CD14-positive monocyte (primary cell): ENCODE measurements at regions not wholly inside any gene's neighbourhood (a gene's known extent, or its start where the extent isn't known, plus 50 kb on each side); places are given as distances from the start of the nearest gene placed in this dataset.

Experiments
- DNase-seq, 3 donors: peaks; one replicate each; pipeline ENCODE4 v3.0.0-alpha.2; 2011 to 2022
- H2AFZ ChIP-seq: 2 replicates; pipeline ENCODE4 v1.6.0; 2012; ENCODE audit warnings: mild to moderate bottlenecking, low read depth, low read length, inconsistent platforms; ENCODE audit not compliant: insufficient read depth, poor library complexity, severe bottlenecking
- H3K27ac ChIP-seq, 2 donors: 1 replicate in 1 of 2; 2 replicates in 1 of 2; pipeline ENCODE4 v1.5.1; 2012 to 2013; ENCODE audit warnings: low read length in 2 of 2, control low read depth in 1 of 2, inconsistent platforms in 1 of 2, low read depth in 1 of 2, mild to moderate bottlenecking in 1 of 2
- H3K27me3 ChIP-seq, 2 donors: one replicate each; pipeline versions ENCODE4 v1.6.0 to v1.6.1; 2011 to 2013; ENCODE audit warnings: low read length in 2 of 2; ENCODE audit not compliant: control insufficient read depth in 2 of 2, insufficient read depth in 2 of 2
- H3K36me3 ChIP-seq, 2 donors: replicated peaks in 1 of 2; 1 replicate in 1 of 2; 2 replicates in 1 of 2; pipeline versions ENCODE4 v1.5.1 to v1.6.1; 2012 to 2013; ENCODE audit warnings: low read length in 2 of 2, control low read depth in 1 of 2, inconsistent platforms in 1 of 2, mild to moderate bottlenecking in 1 of 2; ENCODE audit not compliant: insufficient read depth in 2 of 2, control insufficient read depth in 1 of 2
- H3K4me1 ChIP-seq, 2 donors: 1 replicate in 1 of 2; 2 replicates in 1 of 2; pipeline versions ENCODE4 v1.5.1 to v1.6.1; 2012 to 2013; ENCODE audit warnings: low read length in 2 of 2, control low read depth in 1 of 2, inconsistent platforms in 1 of 2, mild to moderate bottlenecking in 1 of 2, moderate library complexity in 1 of 2; ENCODE audit not compliant: insufficient read depth in 2 of 2, control insufficient read depth in 1 of 2
- H3K4me2 ChIP-seq: replicated peaks from 2 replicates; pipeline ENCODE3; 2012; ENCODE audit warnings: low read length, moderate library complexity, mild to moderate bottlenecking; ENCODE audit not compliant: poor library complexity, severe bottlenecking; ENCODE audit errors: extremely low read depth
- H3K4me3 ChIP-seq, 3 experiments: fragments of 200-600 bp in 1 of 3; sonication (generic) in 1 of 3; replicated peaks in 1 of 3; 1 replicate in 2 of 3; 2 replicates in 1 of 3; pipeline ENCODE4 v1.5.1; 2011 to 2013; ENCODE audit warnings: low read length in 3 of 3, mild to moderate bottlenecking in 3 of 3, control low read depth in 2 of 3, low read depth in 2 of 3, inconsistent platforms in 1 of 3, moderate library complexity in 1 of 3
- H3K79me2 ChIP-seq: 2 replicates; pipeline ENCODE4 v1.6.0; 2012; ENCODE audit warnings: mild to moderate bottlenecking, control low read depth, inconsistent platforms, low read length, moderate library complexity; ENCODE audit not compliant: insufficient read depth
- H3K9ac ChIP-seq: 2 replicates; pipeline ENCODE4 v1.6.0; 2017; ENCODE audit warnings: low read length, mild to moderate bottlenecking; ENCODE audit not compliant: insufficient read depth, poor library complexity, severe bottlenecking
- H3K9me3 ChIP-seq, 2 donors: replicated peaks in 1 of 2; 1 replicate in 1 of 2; 2 replicates in 1 of 2; pipeline versions ENCODE4 v1.5.1 to v1.6.1; 2012 to 2013; ENCODE audit warnings: low read length in 2 of 2, control low read depth in 1 of 2; ENCODE audit not compliant: control insufficient read depth in 1 of 2, insufficient read depth in 1 of 2
- H4K20me1 ChIP-seq: 2 replicates; pipeline ENCODE4 v1.6.0; 2012; ENCODE audit warnings: mild to moderate bottlenecking, low read length, control low read depth, moderate library complexity; ENCODE audit not compliant: insufficient read depth
- H3K27ac Mint-ChIP-seq, 7 donors: one replicate each; pipeline ENCODE4 v1.8.0; 2020; ENCODE audit warnings: mild to moderate bottlenecking in 7 of 7, mixed read lengths in 7 of 7, moderate library complexity in 6 of 7, inconsistent platforms in 2 of 7
- H3K27me3 Mint-ChIP-seq, 3 donors: one replicate each; pipeline ENCODE4 v1.8.0; 2021 to 2022; ENCODE audit warnings: low read depth in 3 of 3, mild to moderate bottlenecking in 3 of 3, mixed read lengths in 3 of 3, moderate library complexity in 3 of 3, inconsistent platforms in 1 of 3
- H3K36me3 Mint-ChIP-seq, 2 donors: one replicate each; pipeline ENCODE4 v1.8.0; 2020; ENCODE audit warnings: mixed read lengths in 2 of 2, inconsistent platforms in 1 of 2, mild to moderate bottlenecking in 1 of 2
- H3K4me1 Mint-ChIP-seq: one replicate; pipeline ENCODE4 v1.8.0; 2020; ENCODE audit warnings: mild to moderate bottlenecking, mixed read lengths
- H3K4me3 Mint-ChIP-seq, 2 donors: one replicate each; pipeline ENCODE4 v1.8.0; 2020; ENCODE audit warnings: mild to moderate bottlenecking in 2 of 2, mixed read lengths in 2 of 2, moderate library complexity in 1 of 2
- H3K9me3 Mint-ChIP-seq, 7 donors: one replicate each; pipeline ENCODE4 v1.8.0; 2020 to 2022; ENCODE audit warnings: mixed read lengths in 7 of 7, mild to moderate bottlenecking in 6 of 7, moderate library complexity in 6 of 7, inconsistent platforms in 2 of 7
- WGBS: methylation state at CpG from one replicate; pipeline ENCODE4 v1.1.5; 2013; ENCODE audit warnings: missing lambda C conversion rate; ENCODE audit not compliant: insufficient coverage; 5-methylcytosine and 5-hydroxymethylcytosine counted together
- intact Hi-C, 2 donors: fragments of 100-400 bp; cut with micrococcal nuclease; formaldehyde crosslinking; loops; one replicate each; pipeline versions ENCODE4 v1.15.0 to v1.15.1; 2023
- TF ChIP-seq, protein P1 (sequence below): fragments of 200-600 bp; IDR thresholded peaks from one replicate; pipeline ENCODE4 v1.8.0; 2022; ENCODE audit warnings: antibody characterized with exemption, mild to moderate bottlenecking

DNA sequence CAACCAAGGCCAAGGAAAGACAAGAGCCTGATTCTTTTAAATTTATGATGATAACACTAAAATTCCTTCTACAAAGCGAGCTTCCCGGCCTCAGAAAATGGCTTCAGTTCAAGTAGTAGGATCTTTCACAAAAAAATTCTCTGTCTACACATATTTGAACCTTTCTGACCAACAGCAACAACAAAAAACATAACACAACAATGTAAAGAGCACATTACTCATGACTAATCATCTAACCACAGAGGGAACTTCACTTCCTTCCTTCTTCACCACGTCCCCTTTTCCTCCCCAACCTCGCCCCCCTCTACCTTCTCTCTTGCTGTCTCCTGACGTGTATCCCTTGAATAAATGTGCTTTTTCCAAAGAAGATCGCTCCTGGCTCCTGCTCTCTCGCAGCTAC lies 228.2 kb downstream of the MYLK4 start:
- Histone ChIP-seq H3K4me3 (peak overlapping the region in 1 of 3 experiments; percentile 28), H3K79me2 (no peaks in the 10 kb centered on the region), H2AFZ (no peak overlapping the region), H3K9me3 (peaks cover 37% of the 10 kb centered on the region in 2 donors), H3K4me2 (peak overlapping the region; percentile 37), H3K27me3 (peaks cover 35 to 47% of the 10 kb centered on the region in 2 donors), H3K4me1 (peaks cover 16 to 26% of the 10 kb centered on the region in 2 donors), H3K9ac (no peak overlapping the region), H3K36me3 (peaks cover 0 to 7% of the 10 kb centered on the region in 2 donors), H4K20me1 (no peaks in the 10 kb centered on the region), H3K27ac (no peak overlapping the region)
- Mint-ChIP-seq H3K36me3 (peaks cover 8 to 12% of the 10 kb centered on the region in 2 donors), H3K27me3 (peaks cover 49 to 66% (median 52%) of the 10 kb centered on the region in 3 donors), H3K27ac (peak overlapping the region in 5 of 7 donors; percentile 18 to 85 (median 79)), H3K9me3 (peaks cover 21 to 54% (median 45%) of the 10 kb centered on the region in 7 donors), H3K4me1 (peaks cover 20% of the 10 kb centered on the region), H3K4me3 (peak overlapping the region in 1 of 2 donors; percentile 74)
- WGBS = 13% methylated on average over 3 of the region's 7 CpGs
- peak; percentile 68 to 86 (median 81) for DNase-seq
- intact Hi-C loops = no loop called here
- TF ChIP-seq, protein P1, sequence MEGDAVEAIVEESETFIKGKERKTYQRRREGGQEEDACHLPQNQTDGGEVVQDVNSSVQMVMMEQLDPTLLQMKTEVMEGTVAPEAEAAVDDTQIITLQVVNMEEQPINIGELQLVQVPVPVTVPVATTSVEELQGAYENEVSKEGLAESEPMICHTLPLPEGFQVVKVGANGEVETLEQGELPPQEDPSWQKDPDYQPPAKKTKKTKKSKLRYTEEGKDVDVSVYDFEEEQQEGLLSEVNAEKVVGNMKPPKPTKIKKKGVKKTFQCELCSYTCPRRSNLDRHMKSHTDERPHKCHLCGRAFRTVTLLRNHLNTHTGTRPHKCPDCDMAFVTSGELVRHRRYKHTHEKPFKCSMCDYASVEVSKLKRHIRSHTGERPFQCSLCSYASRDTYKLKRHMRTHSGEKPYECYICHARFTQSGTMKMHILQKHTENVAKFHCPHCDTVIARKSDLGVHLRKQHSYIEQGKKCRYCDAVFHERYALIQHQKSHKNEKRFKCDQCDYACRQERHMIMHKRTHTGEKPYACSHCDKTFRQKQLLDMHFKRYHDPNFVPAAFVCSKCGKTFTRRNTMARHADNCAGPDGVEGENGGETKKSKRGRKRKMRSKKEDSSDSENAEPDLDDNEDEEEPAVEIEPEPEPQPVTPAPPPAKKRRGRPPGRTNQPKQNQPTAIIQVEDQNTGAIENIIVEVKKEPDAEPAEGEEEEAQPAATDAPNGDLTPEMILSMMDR = no peak

DNA sequence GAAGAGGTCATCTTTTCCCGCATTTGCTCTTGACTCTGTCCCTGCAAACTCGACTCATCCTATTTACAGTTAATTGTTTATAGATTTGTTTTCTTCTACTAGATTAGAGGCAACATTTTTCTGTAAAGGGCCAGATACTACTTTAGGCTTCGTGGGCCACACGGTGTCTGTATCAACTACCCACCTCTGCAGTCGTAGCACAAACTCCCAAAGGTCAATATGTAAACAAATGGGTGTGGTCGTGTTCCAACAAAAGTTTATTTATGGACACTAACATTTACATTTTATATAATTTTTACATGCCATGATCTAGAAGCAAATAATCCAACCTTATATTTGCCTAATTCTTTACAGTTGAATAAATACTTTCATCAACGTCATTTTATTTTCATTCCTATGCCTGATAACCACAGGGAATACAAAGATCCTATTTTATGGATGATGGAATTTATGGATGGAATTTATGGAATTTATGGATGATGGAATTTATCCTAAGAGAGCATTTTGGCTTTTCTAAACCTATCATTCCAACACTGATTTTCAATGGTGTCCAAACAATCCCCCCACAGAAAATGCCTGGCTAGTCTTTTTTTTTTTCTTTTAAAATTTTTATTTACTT lies 232.8 kb downstream of the MYLK4 start:
- H3K27me3 Mint-ChIP-seq = peaks cover 51 to 55% (median 52%) of the 10 kb centered on the region in 3 donors
- Histone ChIP-seq H3K27me3 (peaks cover 40 to 50% of the 10 kb centered on the region in 2 donors), H3K4me3 (no peak overlapping the region), H3K79me2 (no peaks in the 10 kb centered on the region), H3K9me3 (peaks cover 26 to 31% of the 10 kb centered on the region in 2 donors), H3K9ac (no peak overlapping the region), H4K20me1 (no peaks in the 10 kb centered on the region), H3K36me3 (peaks cover 0 to 7% of the 10 kb centered on the region in 2 donors), H3K27ac (no peak overlapping the region), H2AFZ (no peak overlapping the region), H3K4me2 (no peak overlapping the region), H3K4me1 (peaks cover 13 to 15% of the 10 kb centered on the region in 2 donors)
- peak overlapping the region in 1 of 2 donors; percentile 37 for H3K4me3 Mint-ChIP-seq
- peaks cover 13% of the 10 kb centered on the region for H3K4me1 Mint-ChIP-seq
- TF ChIP-seq, protein P1 = no peak
- peaks cover 0 to 8% of the 10 kb centered on the region in 2 donors for H3K36me3 Mint-ChIP-seq
- peaks cover 17 to 51% (median 31%) of the 10 kb centered on the region in 7 donors for H3K9me3 Mint-ChIP-seq
- DNase-seq = no peak
- intact Hi-C loops = no loop called here
- no CpG with 5 or more reads among the region's 7 CpGs for WGBS
- H3K27ac Mint-ChIP-seq = no peak overlapping the region
